GM21381 (cell line): ENCODE measurements at regions not wholly inside any gene's neighbourhood (a gene's known extent, or its start where the extent isn't known, plus 50 kb on each side); places are given as distances from the start of the nearest gene placed in this dataset.
"Not testable (repeated sequence)": the region's sequence is repeated elsewhere in the genome, so short reads cannot be mapped to it uniquely, and the experiment has no call there.

ENCODE experiments used
- ATAC-seq: cut with Tn5 transposase; IDR thresholded peaks from one replicate; pipeline ENCODE4 v1.9.1; 2021; ENCODE audit warnings: mild to moderate bottlenecking, moderate library complexity; ENCODE audit not compliant: unreplicated experiment

GRCh38 chr14:40058901-40059897 is 627.0 kb upstream of the FBXO33 start:
- no peak for ATAC-seq

GRCh38 chr14:40053416-40053815 is 621.2 kb upstream of the FBXO33 start:
- ATAC-seq: no peak

GRCh38 chr14:40028991-40029390 is 596.8 kb upstream of the FBXO33 start:
- no peak for ATAC-seq

- no peak for ATAC-seq
Observed at GRCh38 chr14:40025101-40025500, 592.9 kb upstream of the FBXO33 start.

GRCh38 chr14:40010961-40011360 is 578.7 kb upstream of the FBXO33 start:
- no peak for ATAC-seq

GRCh38 chr14:40009771-40010170 is 577.5 kb upstream of the FBXO33 start:
- ATAC-seq: no peak

GRCh38 chr14:40008345-40008744 is 576.1 kb upstream of the FBXO33 start:
- not testable (repeated sequence) for ATAC-seq

GRCh38 chr14:40004871-40005500 is 572.8 kb upstream of the FBXO33 start:
- no peak for ATAC-seq

GRCh38 chr14:40003773-40004172 is 571.5 kb upstream of the FBXO33 start:
- no peak for ATAC-seq

GRCh38 chr14:39998854-39999253 is 566.6 kb upstream of the FBXO33 start:
- no peak for ATAC-seq

- ATAC-seq: no peak
Observed at GRCh38 chr14:39998114-39998513, 565.9 kb upstream of the FBXO33 start.

GRCh38 chr14:39991041-39991440 is 558.8 kb upstream of the FBXO33 start:
- no peak for ATAC-seq

- no peak for ATAC-seq
Observed at GRCh38 chr14:39988939-39989338, 556.7 kb upstream of the FBXO33 start.

- ATAC-seq: no peak
Observed at GRCh38 chr14:39984323-39984722, 552.1 kb upstream of the FBXO33 start.

- no peak for ATAC-seq
Observed at GRCh38 chr14:39977198-39977597, 545.0 kb upstream of the FBXO33 start.

GRCh38 chr14:39974036-39974435 is 541.8 kb upstream of the FBXO33 start:
- peak; percentile 98 for ATAC-seq

GRCh38 chr14:39972704-39973103 is 540.5 kb upstream of the FBXO33 start:
- ATAC-seq: no peak

- no peak for ATAC-seq
Observed at GRCh38 chr14:39967885-39968284, 535.7 kb upstream of the FBXO33 start.

GRCh38 chr14:39957987-39958386 is 525.8 kb upstream of the FBXO33 start:
- ATAC-seq: peak; percentile 55

- no peak for ATAC-seq
Observed at GRCh38 chr14:39957290-39957689, 525.1 kb upstream of the FBXO33 start.

- ATAC-seq: no peak
Observed at GRCh38 chr14:39956372-39956771, 524.1 kb upstream of the FBXO33 start.

GRCh38 chr14:39948235-39948634 is 516.0 kb upstream of the FBXO33 start:
- no peak for ATAC-seq
